ENCODE measurements at regions not wholly inside any gene's neighbourhood (a gene's known extent, or its start where the extent isn't known, plus 50 kb on each side); places are given as distances from the start of the nearest gene placed in this dataset.

- no peak for TF ChIP-seq CTCF (IDR thresholded peaks at IDR 0.05)
- TF ChIP-seq POLR2AphosphoS5 (IDR thresholded peaks at IDR 0.05): no peak
- no peak for TF ChIP-seq POLR2A (IDR thresholded peaks at IDR 0.05)
Observed at GRCh38 chr7:16114633-16115032, 306.7 kb downstream of the CRPPA start.
